HepG2 (cell line): ENCODE measurements at regions not wholly inside any gene's neighbourhood (a gene's known extent, or its start where the extent isn't known, plus 50 kb on each side); places are given as distances from the start of the nearest gene placed in this dataset.

Experiments
- ATAC-seq: fragments of 200-7000 bp; cut with Tn5 transposase; 3 replicates; pipeline ENCODE4 v1.9.1; 2020; ENCODE audit warnings: mild to moderate bottlenecking, moderate library complexity
- BruUV-seq: library from RNA; stranded (reverse); fragments of 400-500 nt; replicated peaks from 2 replicates; lab custom pipeline; 2021; lab: Mats Ljungman, UMichigan
- CTCF ChIA-PET: fragments of 300-600 bp; formaldehyde crosslinking; extraction: SDS; loops from one replicate; lab custom pipeline; 2021; ENCODE audit warnings: low total read pairs, inconsistent platforms, low intra/inter-chr PET ratio; lab: Yijun Ruan, JAX
- POLR2A ChIA-PET: fragments of 350-600 bp; sonication (Branson Sonifier 250); formaldehyde crosslinking; loops from one replicate; lab custom pipeline; 2020; ENCODE audit warnings: antibody characterized with exemption, inconsistent platforms; lab: Yijun Ruan, JAX
- DNase-seq: peaks from one replicate; pipeline ENCODE4 v3.0.0-alpha.2; 2015; ENCODE audit warnings: low spot score
- FAIRE-seq: peaks from 3 replicates; lab custom pipeline; 2011; peaks lifted over from hg19 to GRCh38; lab: Jason Lieb, UNC
- H2AFZ ChIP-seq: one replicate; pipeline ENCODE4 v1.6.1; 2011; ENCODE audit warnings: low read length, inconsistent platforms
- H3K27ac ChIP-seq: fragments of 300-600 bp; 3 replicates; pipeline ENCODE4 v1.8.0; 2011; ENCODE audit warnings: mixed run types, mild to moderate bottlenecking, mixed read lengths, low read length, inconsistent platforms; ENCODE audit not compliant: insufficient read depth; ENCODE audit errors: extremely low read length
- H3K27me3 ChIP-seq, 2 experiments: fragments of 200-600 bp in 1 of 2; 2 replicates in 1 of 2; 3 replicates in 1 of 2; pipeline versions ENCODE4 v1.6.0 to v1.8.0; 2011; ENCODE audit warnings: low read length in 2 of 2, mild to moderate bottlenecking in 2 of 2, moderate library complexity in 2 of 2, inconsistent platforms in 1 of 2; ENCODE audit not compliant: insufficient read depth in 2 of 2, control insufficient read depth in 1 of 2
- H3K36me3 ChIP-seq, 2 experiments: fragments of 200-600 bp in 1 of 2; replicated peaks in 1 of 2; 2 replicates in 1 of 2; 3 replicates in 1 of 2; pipeline versions ENCODE4 v1.5.1 to v1.8.0; 2011; ENCODE audit warnings: low read length in 2 of 2, inconsistent platforms in 1 of 2; ENCODE audit not compliant: insufficient read depth in 2 of 2, control insufficient read depth in 1 of 2
- H3K4me1 ChIP-seq: 2 replicates; pipeline ENCODE4 v1.5.1; 2012; ENCODE audit warnings: low read length, inconsistent platforms; ENCODE audit not compliant: insufficient read depth
- H3K4me2 ChIP-seq: 2 replicates; pipeline ENCODE4 v1.6.0; 2011; ENCODE audit warnings: low read depth, low read length, inconsistent platforms
- H3K4me3 ChIP-seq, 3 experiments: fragments of 200-600 bp in 1 of 3; sonication (generic), shearing (Covaris generic) in 1 of 3; replicated peaks in 1 of 3; 2 replicates each; pipeline ENCODE4 v1.5.1; 2011 to 2016; ENCODE audit warnings: low read length in 3 of 3, inconsistent platforms in 2 of 3, low read depth in 2 of 3, mild to moderate bottlenecking in 2 of 3, control low read depth in 1 of 3, mixed read lengths in 1 of 3; ENCODE audit not compliant: insufficient read depth in 1 of 3
- H3K79me2 ChIP-seq: one replicate; pipeline ENCODE4 v1.6.1; 2011; ENCODE audit warnings: low read length, inconsistent platforms; ENCODE audit not compliant: insufficient read depth
- H3K9ac ChIP-seq: 2 replicates; pipeline ENCODE4 v1.6.0; 2011; ENCODE audit warnings: mild to moderate bottlenecking, low read depth, low read length, inconsistent platforms; ENCODE audit not compliant: insufficient read depth
- H3K9me3 ChIP-seq: 2 replicates; pipeline ENCODE4 v1.5.1; 2012; ENCODE audit warnings: mild to moderate bottlenecking, low read length
- H4K20me1 ChIP-seq: 2 replicates; pipeline ENCODE4 v1.6.0; 2011; ENCODE audit warnings: inconsistent platforms, mild to moderate bottlenecking, low read length, moderate library complexity; ENCODE audit not compliant: insufficient read depth
- CBFB ChIP-seq: sonication (generic); formaldehyde crosslinking; IDR thresholded peaks from 2 replicates; pipeline ENCODE4 v1.4.0; 2020; ENCODE audit warnings: missing genetic modification reagents
- HMG20B ChIP-seq: conservative IDR thresholded peaks from 2 replicates; pipeline ENCODE4 v1.6.1; 2016; ENCODE audit warnings: missing genetic modification reagents, missing compliant biosample characterization
- HNRNPL ChIP-seq: fragments of 200-400 bp; formaldehyde crosslinking; IDR thresholded peaks from 2 replicates; pipeline ENCODE4 v1.6.1; 2017; ENCODE audit warnings: mild to moderate bottlenecking, low read depth, low read length
- SRY ChIP-seq: sonication (generic); formaldehyde crosslinking; IDR thresholded peaks from 2 replicates; pipeline ENCODE4 v1.8.0; 2022; ENCODE audit warnings: mild to moderate bottlenecking, missing genetic modification reagents
- WGBS: methylation state at CpG from one replicate; pipeline ENCODE4 v1.1.6; 2017; ENCODE audit warnings: low lambda C conversion rate; 5-methylcytosine and 5-hydroxymethylcytosine counted together
- in situ Hi-C: cut with HindIII; loops from 2 replicates; pipeline ENCODE4 v1.10.0; 2017; ENCODE audit warnings: low pct_unique_long_range_greater_than_20kb; ENCODE audit not compliant: extremely low pct_ligation_motif_present
- intact Hi-C: fragments of 100-400 bp; cut with micrococcal nuclease; formaldehyde crosslinking; loops from one replicate; pipeline ENCODE4 v1.10.0; 2022; ENCODE audit not compliant: unreplicated experiment

DNA sequence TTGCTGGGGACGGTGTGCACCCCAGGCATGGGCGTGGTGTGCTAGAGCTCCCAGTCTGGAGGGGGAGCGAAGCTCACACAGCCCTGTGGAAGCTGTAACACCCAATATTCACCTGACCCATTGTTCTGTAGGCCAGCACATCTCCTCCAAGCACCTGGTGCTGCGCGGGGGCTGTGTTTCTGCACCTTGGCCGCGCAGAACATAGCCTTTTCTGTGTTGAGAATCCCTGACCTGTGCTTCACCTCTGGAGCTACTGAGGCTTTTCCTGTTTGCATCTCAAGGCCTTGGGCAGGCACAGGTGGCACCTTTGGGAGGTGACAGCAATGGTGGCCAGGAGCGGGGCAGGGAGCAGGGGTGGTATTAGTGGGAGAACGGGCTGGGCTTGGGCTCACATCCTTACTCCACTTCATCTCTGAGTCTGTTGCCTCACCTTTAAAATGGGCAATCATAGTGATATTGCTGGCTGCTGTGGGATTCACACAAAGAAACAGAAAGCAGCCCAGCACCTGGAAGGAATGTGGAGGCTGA is 343.9 kb upstream of the AJAP1 start:
- Histone ChIP-seq H3K4me3 (no peak overlapping the region), H3K27ac (no peak overlapping the region), H3K9ac (no peak overlapping the region), H2AFZ (no peak overlapping the region), H4K20me1 (no peaks in the 10 kb centered on the region), H3K27me3 (peaks cover 0 to 11% of the 10 kb centered on the region in 2 experiments; a peak in 2 of 5 replicates), H3K79me2 (no peaks in the 10 kb centered on the region), H3K9me3 (peaks cover 24% of the 10 kb centered on the region), H3K4me2 (no peak overlapping the region), H3K4me1 (peaks cover under 1% of the 10 kb centered on the region; the same call in 1 of the 2 replicates), H3K36me3 (no peaks in the 10 kb centered on the region)
- FAIRE-seq (no peak), DNase-seq (no peak), ATAC-seq (no peak)
- in situ Hi-C loops (no loop called here), intact Hi-C loops (no loop called here)
- TF ChIP-seq CBFB (CRISPR knock-in tag): no peak
- POLR2A ChIA-PET: no interaction called here
- 98% methylated on average over 6 of the region's 9 CpGs for WGBS
- BruUV-seq: no TSS peak
- CTCF ChIA-PET: no interaction called here

DNA sequence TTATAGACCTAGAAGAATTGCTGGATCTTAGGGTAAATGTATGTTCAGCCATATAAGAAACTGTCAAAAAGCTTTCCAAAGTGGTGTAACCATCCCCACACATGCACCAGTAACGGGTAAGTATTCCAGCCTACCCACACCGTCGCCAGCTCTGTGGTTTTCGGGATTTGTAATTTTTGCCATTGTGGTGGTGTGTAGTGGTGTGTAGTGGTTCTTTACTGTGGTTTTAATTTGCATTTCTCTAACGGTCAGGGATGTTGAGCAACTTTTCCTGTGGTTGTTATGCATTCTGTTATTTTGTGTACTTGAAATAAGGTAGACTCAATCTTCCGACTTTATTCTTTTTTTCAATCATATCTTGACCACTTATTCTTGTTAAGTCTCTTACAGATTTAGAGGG is 342.4 kb upstream of the AJAP1 start:
- FAIRE-seq (no peak), DNase-seq (no peak), ATAC-seq (no peak)
- CTCF ChIA-PET: no interaction called here
- TF ChIP-seq SRY (no peak), HNRNPL (no peak), HMG20B (no peak)
- peaks cover 24% of the 10 kb centered on the region for H3K9me3 ChIP-seq
- no peaks in the 10 kb centered on the region for H3K4me1 ChIP-seq
- peaks cover 0 to 9% of the 10 kb centered on the region in 2 experiments; a peak in 2 of 5 replicates for H3K27me3 ChIP-seq
- no peak overlapping the region for H3K4me2 ChIP-seq
- in situ Hi-C loops (no loop called here), intact Hi-C loops (no loop called here)
- H2AFZ ChIP-seq: no peak overlapping the region
- H4K20me1 ChIP-seq: no peaks in the 10 kb centered on the region
- no peaks in the 10 kb centered on the region for H3K36me3 ChIP-seq
- no TSS peak for BruUV-seq
- POLR2A ChIA-PET: no interaction called here
- H3K79me2 ChIP-seq: no peaks in the 10 kb centered on the region
- H3K4me3 ChIP-seq: no peak overlapping the region
- H3K27ac ChIP-seq: no peak overlapping the region
- 38% methylated on average over 6 of the region's 6 CpGs for WGBS
- no peak overlapping the region for H3K9ac ChIP-seq
